Bronchial epithelial cell (primary cell): ENCODE measurements at regions not wholly inside any gene's neighbourhood (a gene's known extent, or its start where the extent isn't known, plus 50 kb on each side); places are given as distances from the start of the nearest gene placed in this dataset.

Source experiments
- DNase-seq: peaks from one replicate; pipeline ENCODE4 v3.0.0-alpha.2; 2010; ENCODE audit warnings: low read depth
- FAIRE-seq: peaks from 2 replicates; lab custom pipeline; 2011; peaks lifted over from hg19 to GRCh38; lab: Jason Lieb, UNC
- H3K27me3 ChIP-seq: 2 replicates; pipeline ENCODE4 v1.5.1; 2011; ENCODE audit warnings: low read length; ENCODE audit not compliant: control insufficient read depth, insufficient read depth
- H3K36me3 ChIP-seq: 2 replicates; pipeline ENCODE4 v1.5.1; 2011; ENCODE audit warnings: low read length; ENCODE audit not compliant: control insufficient read depth, insufficient read depth
- H3K4me3 ChIP-seq: 2 replicates; pipeline ENCODE4 v1.5.1; 2011; ENCODE audit warnings: mild to moderate bottlenecking, low read depth, low read length, control low read depth
- TF ChIP-seq, protein P1 (sequence below): IDR thresholded peaks from 2 replicates; pipeline ENCODE4 v1.5.1; 2011; ENCODE audit warnings: mild to moderate bottlenecking, moderate library complexity, low read length, control low read depth, inconsistent platforms; ENCODE audit not compliant: insufficient read depth, severe bottlenecking

DNA sequence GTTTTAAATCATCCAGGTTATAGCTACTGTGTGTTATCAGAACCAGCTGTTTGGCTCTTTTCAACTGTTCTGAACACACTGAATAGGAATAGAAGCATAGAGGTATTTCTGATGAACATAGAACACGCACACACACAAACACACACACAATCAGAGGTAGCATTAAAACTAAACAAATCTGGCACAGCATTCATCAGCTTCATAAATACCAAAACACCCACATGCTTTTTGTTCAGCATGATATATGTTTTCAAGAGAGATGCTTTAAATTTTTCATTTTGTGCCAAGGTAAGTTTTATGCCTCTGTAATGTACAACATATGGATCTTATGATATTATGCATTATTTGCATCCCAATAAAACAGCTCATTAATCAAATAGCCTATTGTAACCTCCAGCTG lies 208.6 kb downstream of the GALC start:
- FAIRE-seq (no peak), DNase-seq (no peak)
- TF ChIP-seq, protein P1, sequence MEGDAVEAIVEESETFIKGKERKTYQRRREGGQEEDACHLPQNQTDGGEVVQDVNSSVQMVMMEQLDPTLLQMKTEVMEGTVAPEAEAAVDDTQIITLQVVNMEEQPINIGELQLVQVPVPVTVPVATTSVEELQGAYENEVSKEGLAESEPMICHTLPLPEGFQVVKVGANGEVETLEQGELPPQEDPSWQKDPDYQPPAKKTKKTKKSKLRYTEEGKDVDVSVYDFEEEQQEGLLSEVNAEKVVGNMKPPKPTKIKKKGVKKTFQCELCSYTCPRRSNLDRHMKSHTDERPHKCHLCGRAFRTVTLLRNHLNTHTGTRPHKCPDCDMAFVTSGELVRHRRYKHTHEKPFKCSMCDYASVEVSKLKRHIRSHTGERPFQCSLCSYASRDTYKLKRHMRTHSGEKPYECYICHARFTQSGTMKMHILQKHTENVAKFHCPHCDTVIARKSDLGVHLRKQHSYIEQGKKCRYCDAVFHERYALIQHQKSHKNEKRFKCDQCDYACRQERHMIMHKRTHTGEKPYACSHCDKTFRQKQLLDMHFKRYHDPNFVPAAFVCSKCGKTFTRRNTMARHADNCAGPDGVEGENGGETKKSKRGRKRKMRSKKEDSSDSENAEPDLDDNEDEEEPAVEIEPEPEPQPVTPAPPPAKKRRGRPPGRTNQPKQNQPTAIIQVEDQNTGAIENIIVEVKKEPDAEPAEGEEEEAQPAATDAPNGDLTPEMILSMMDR, result no peak

DNA sequence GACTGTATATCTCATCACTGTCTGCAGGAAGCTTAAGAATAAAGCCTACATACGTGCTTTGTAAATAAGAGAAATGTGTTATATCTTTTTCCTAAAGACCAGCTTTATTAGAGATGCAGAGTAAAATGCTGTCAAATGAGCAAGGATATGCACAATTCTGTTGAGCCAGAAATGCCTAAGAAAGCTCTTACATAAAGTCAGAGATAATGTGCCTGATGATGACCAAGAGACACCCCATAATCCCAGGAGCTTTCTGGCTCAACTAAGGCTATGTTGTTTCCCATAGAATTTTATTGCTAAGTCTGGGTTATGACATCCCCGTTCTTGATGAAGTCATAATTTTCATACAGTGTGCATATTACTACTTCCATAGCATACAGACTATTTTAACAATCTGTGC lies 209.9 kb downstream of the GALC start:
- DNase-seq (no peak), FAIRE-seq (no peak)
- no peaks in the 10 kb centered on the region for H3K36me3 ChIP-seq
- no peaks in the 10 kb centered on the region for H3K27me3 ChIP-seq
- H3K4me3 ChIP-seq, result no peak overlapping the region
- TF ChIP-seq, protein P1, result no peak

More for the DNA sequence above, 208.6 kb downstream of the GALC start:
- no peaks in the 10 kb centered on the region for H3K27me3 ChIP-seq
- H3K4me3 ChIP-seq, result no peak overlapping the region
- no peaks in the 10 kb centered on the region for H3K36me3 ChIP-seq

DNA sequence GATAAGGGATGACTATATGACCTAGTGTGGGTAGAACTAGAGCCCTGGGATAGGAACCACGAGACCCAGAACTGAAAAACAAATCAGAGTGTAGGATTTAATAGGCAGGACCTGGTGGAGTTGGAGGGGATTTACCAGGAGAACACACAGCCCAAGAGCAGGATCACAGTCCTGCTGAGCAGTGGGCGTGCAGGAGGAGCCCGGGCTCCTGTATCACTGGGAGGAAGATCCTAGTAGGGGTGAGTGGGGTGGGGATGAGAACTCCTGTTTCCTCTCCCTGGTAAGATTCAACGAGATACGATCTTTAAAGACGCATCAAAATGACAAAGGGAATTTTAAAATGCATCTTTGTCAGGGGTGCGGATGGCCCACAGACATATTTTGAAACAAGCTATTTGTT lies 220.1 kb downstream of the GALC start:
- DNase-seq (no peak), FAIRE-seq (no peak)
- Histone ChIP-seq H3K36me3 (no peaks in the 10 kb centered on the region), H3K27me3 (no peaks in the 10 kb centered on the region), H3K4me3 (no peak overlapping the region)
- TF ChIP-seq, protein P1, result no peak

DNA sequence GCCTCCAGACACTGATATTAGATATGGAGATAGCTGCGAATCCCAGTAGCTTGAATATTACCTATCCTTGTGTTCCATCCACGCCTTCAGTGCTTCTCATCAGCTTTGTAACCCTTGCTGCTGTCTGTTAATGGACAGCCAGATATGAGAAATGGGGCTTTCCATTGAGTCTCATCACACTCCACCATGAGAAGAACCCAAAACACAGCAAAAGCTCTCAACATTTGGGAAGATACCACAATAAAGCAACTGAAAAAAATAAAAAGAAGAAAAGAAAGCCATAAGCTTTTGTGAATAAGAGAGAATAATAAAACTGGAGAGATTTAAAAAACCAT lies 225.4 kb downstream of the GALC start:
- DNase-seq (no peak), FAIRE-seq (no peak)
- Histone ChIP-seq H3K27me3 (no peaks in the 10 kb centered on the region), H3K4me3 (no peak overlapping the region), H3K36me3 (no peaks in the 10 kb centered on the region)
- TF ChIP-seq, protein P1, result no peak

DNA sequence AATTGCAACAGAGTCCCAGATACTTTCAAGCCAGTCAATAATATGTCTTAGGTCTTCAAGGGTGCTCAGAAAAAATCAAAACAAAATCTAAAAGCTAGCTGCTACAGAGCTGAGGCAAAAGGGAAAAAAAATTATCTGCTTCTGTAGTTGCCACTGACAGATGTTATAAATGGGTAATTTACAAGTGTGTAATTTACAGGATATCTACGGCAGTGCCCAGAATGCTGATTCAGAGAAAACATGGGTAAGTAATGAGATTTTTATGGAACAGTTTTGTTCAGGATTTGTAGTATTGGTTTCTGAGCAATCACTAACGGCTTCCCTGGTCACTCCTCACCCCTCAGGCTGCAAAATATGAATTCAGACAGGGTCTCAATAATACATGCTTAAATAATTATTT lies 234.1 kb downstream of the GALC start:
- TF ChIP-seq, protein P1, result no peak
- DNase-seq, result no peak
- Histone ChIP-seq H3K27me3 (no peaks in the 10 kb centered on the region), H3K4me3 (no peak overlapping the region), H3K36me3 (no peaks in the 10 kb centered on the region)
- no peak for FAIRE-seq

DNA sequence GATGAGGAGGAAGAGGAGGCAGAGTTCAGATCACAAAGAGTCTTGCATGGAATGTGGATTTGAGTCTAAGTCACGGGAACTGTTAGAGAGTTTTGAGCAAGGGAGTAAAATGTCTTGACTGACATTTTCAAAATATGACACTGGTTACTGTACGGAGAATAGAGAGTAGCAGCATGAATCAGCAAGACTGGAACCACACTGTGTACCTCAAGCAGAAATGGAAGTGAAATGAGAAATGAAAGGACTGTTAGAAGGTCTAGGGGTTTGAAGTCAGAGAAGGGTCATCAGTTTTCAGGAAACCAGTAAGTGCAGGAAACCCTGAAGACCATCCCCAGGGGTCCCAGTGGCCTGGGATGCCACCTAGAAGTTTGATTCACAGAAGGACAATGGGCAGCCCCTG lies 236.3 kb downstream of the GALC start:
- no peak for FAIRE-seq
- TF ChIP-seq, protein P1, result no peak
- no peaks in the 10 kb centered on the region for H3K36me3 ChIP-seq
- no peak overlapping the region for H3K4me3 ChIP-seq
- no peak for DNase-seq
- no peaks in the 10 kb centered on the region for H3K27me3 ChIP-seq
